SK-N-SH (cell line): ENCODE measurements at regions not wholly inside any gene's neighbourhood (a gene's known extent, or its start where the extent isn't known, plus 50 kb on each side); places are given as distances from the start of the nearest gene placed in this dataset.

Experiments
- CTCF ChIA-PET: fragments of 300-600, 350-600 bp; formaldehyde crosslinking; extraction: SDS; loops from one replicate; lab custom pipeline; 2021; lab: Yijun Ruan, JAX
- POLR2A ChIA-PET: fragments of 350-600 bp; sonication (Branson Sonifier 250); formaldehyde crosslinking; extraction: SDS; loops from one replicate; lab custom pipeline; 2020; ENCODE audit warnings: antibody characterized with exemption, inconsistent platforms; lab: Yijun Ruan, JAX
- DNase-seq: peaks from one replicate; pipeline ENCODE4 v3.0.0; 2012
- H2AFZ ChIP-seq: fragments of 200-600 bp; sonication (generic); 2 replicates; pipeline ENCODE4 v1.8.1; 2016; ENCODE audit warnings: antibody characterized with exemption, mild to moderate bottlenecking, low read depth
- H3F3A ChIP-seq: fragments of 200-600 bp; sonication (generic); replicated peaks from 2 replicates; pipeline ENCODE3; 2016; ENCODE audit warnings: antibody characterized with exemption, mild to moderate bottlenecking; ENCODE audit not compliant: insufficient read depth
- H3K27ac ChIP-seq, 2 experiments: fragments of 200-500 bp in 1 of 2; fragments of 200-600 bp in 1 of 2; sonication (Bioruptor generic) in 1 of 2; sonication (generic), shearing (Covaris generic) in 1 of 2; 2 replicates each; pipeline versions ENCODE4 v1.5.1 to v1.6.1; 2014 to 2016; ENCODE audit warnings: low read depth in 2 of 2, inconsistent platforms in 1 of 2, low read length in 1 of 2, mild to moderate bottlenecking in 1 of 2, mixed read lengths in 1 of 2
- H3K27me3 ChIP-seq: fragments of 200-600 bp; sonication (generic), shearing (Covaris generic); 2 replicates; pipeline ENCODE4 v1.6.1; 2016; ENCODE audit warnings: mixed run types; ENCODE audit not compliant: insufficient read depth
- H3K36me3 ChIP-seq, 2 experiments: fragments of 200-500 bp in 1 of 2; fragments of 200-600 bp in 1 of 2; sonication (Bioruptor generic) in 1 of 2; sonication (generic) in 1 of 2; replicated peaks in 1 of 2; 2 replicates each; pipeline versions ENCODE3 to v1.5.1; 2014 to 2016; ENCODE audit warnings: low read length in 1 of 2, mild to moderate bottlenecking in 1 of 2; ENCODE audit not compliant: insufficient read depth in 2 of 2, control insufficient read depth in 1 of 2
- H3K4me1 ChIP-seq, 2 experiments: fragments of 200-500 bp in 1 of 2; fragments of 200-600 bp in 1 of 2; sonication (Bioruptor generic) in 1 of 2; sonication (generic), shearing (Covaris generic) in 1 of 2; 2 replicates each; pipeline versions ENCODE4 v1.5.1 to v1.6.1; 2014 to 2016; ENCODE audit warnings: low read depth in 1 of 2, low read length in 1 of 2, mixed run types in 1 of 2; ENCODE audit not compliant: insufficient read depth in 2 of 2, control insufficient read depth in 1 of 2
- H3K4me2 ChIP-seq: fragments of 200-600 bp; sonication (generic), shearing (Covaris generic); 2 replicates; pipeline ENCODE4 v1.6.1; 2017; ENCODE audit warnings: mixed run types
- H3K4me3 ChIP-seq, 2 experiments: fragments of 200-500 bp in 1 of 2; fragments of 200-600 bp in 1 of 2; sonication (Bioruptor generic) in 1 of 2; sonication (generic), shearing (Covaris generic) in 1 of 2; 2 replicates each; pipeline versions ENCODE4 v1.5.1 to v1.8.1; 2014 to 2016; ENCODE audit warnings: low read depth in 2 of 2, inconsistent platforms in 1 of 2, low read length in 1 of 2, mild to moderate bottlenecking in 1 of 2, mixed read lengths in 1 of 2, moderate library complexity in 1 of 2
- H3K79me2 ChIP-seq: fragments of 200-600 bp; sonication (generic); 2 replicates; pipeline ENCODE4 v1.8.1; 2017; ENCODE audit warnings: mild to moderate bottlenecking; ENCODE audit not compliant: insufficient read depth
- H3K9ac ChIP-seq: fragments of 200-600 bp; sonication (generic); 2 replicates; pipeline ENCODE4 v1.6.1; 2017; ENCODE audit warnings: mixed run types
- H3K9me2 ChIP-seq: fragments of 200-600 bp; sonication (generic); 2 replicates; pipeline ENCODE4 v1.6.1; 2017; ENCODE audit warnings: mixed run types
- H3K9me3 ChIP-seq: fragments of 200-600 bp; sonication (generic); 2 replicates; pipeline ENCODE4 v1.6.1; 2017; ENCODE audit warnings: mixed run types, mild to moderate bottlenecking, moderate library complexity
- H4K20me1 ChIP-seq: fragments of 200-600 bp; sonication (generic); 2 replicates; pipeline ENCODE4 v1.6.1; 2017; ENCODE audit warnings: mild to moderate bottlenecking, mixed run types; ENCODE audit not compliant: insufficient read depth
- ELF1 ChIP-seq: IDR thresholded peaks from 2 replicates; pipeline ENCODE4 v1.4.0; 2012
- EP300 ChIP-seq, 2 experiments: IDR thresholded peaks; 2 replicates each; pipeline versions ENCODE4 v1.4.0 to v1.6.1; 2012; ENCODE audit warnings: borderline replicate concordance in 1 of 2, low read depth in 1 of 2, low read length in 1 of 2
- FOSL2 ChIP-seq: IDR thresholded peaks from 2 replicates; pipeline ENCODE4 v1.4.0; 2012; ENCODE audit warnings: low read depth, mild to moderate bottlenecking, moderate library complexity, borderline replicate concordance
- FOXM1 ChIP-seq: IDR thresholded peaks from 2 replicates; pipeline ENCODE4 v1.4.0; 2012; ENCODE audit warnings: low read depth, mild to moderate bottlenecking
- MEF2A ChIP-seq: IDR thresholded peaks from 2 replicates; pipeline ENCODE4 v1.4.0; 2012; ENCODE audit warnings: low read depth, borderline replicate concordance
- MXI1 ChIP-seq: IDR thresholded peaks from 2 replicates; pipeline ENCODE4 v1.6.1; 2012; ENCODE audit warnings: mild to moderate bottlenecking, low read depth, low read length, improper control_type of control experiment
- NFIC ChIP-seq: IDR thresholded peaks from 2 replicates; pipeline ENCODE4 v1.4.0; 2012; ENCODE audit warnings: borderline replicate concordance
- NRF1 ChIP-seq: IDR thresholded peaks from 2 replicates; pipeline ENCODE4 v1.6.1; 2012; ENCODE audit warnings: low read depth, mild to moderate bottlenecking, low read length
- RAD21 ChIP-seq: IDR thresholded peaks from 2 replicates; pipeline ENCODE4 v1.6.1; 2012; ENCODE audit warnings: mild to moderate bottlenecking, low read length
- RFX5 ChIP-seq: IDR thresholded peaks from 2 replicates; pipeline ENCODE4 v1.6.1; 2012; ENCODE audit warnings: mild to moderate bottlenecking, improper control_type of control experiment, low read length
- SIN3A ChIP-seq: IDR thresholded peaks from 2 replicates; pipeline ENCODE4 v1.6.1; 2012; ENCODE audit warnings: low read depth, mild to moderate bottlenecking, low read length, moderate library complexity, borderline replicate concordance
- TCF12 ChIP-seq: IDR thresholded peaks from 2 replicates; pipeline ENCODE4 v1.4.0; 2012
- TEAD4 ChIP-seq: IDR thresholded peaks from 2 replicates; pipeline ENCODE4 v1.4.0; 2012; ENCODE audit warnings: mild to moderate bottlenecking, borderline replicate concordance; ENCODE audit not compliant: insufficient read depth
- YY1 ChIP-seq: IDR thresholded peaks from 2 replicates; pipeline ENCODE4 v1.4.0; 2012; ENCODE audit warnings: low read depth, mild to moderate bottlenecking
- ZBTB33 ChIP-seq: IDR thresholded peaks from 2 replicates; pipeline ENCODE4 v1.4.0; 2012; ENCODE audit warnings: low read depth, borderline replicate concordance
- WGBS: methylation state at CpG from one replicate; pipeline ENCODE4 v1.1.6; 2017; ENCODE audit warnings: low lambda C conversion rate; 5-methylcytosine and 5-hydroxymethylcytosine counted together

- Histone ChIP-seq H3F3A (no peaks in the 10 kb centered on the region), H3K4me3 (no peak overlapping the region), H3K27ac (no peak overlapping the region), H4K20me1 (no peaks in the 10 kb centered on the region), H3K9me3 (no peaks in the 10 kb centered on the region), H3K27me3 (no peaks in the 10 kb centered on the region), H3K79me2 (no peaks in the 10 kb centered on the region)
- POLR2A ChIA-PET: no interaction called here
- no peak for TF ChIP-seq ZBTB33
- no peak for TF ChIP-seq FOSL2
- no peak for TF ChIP-seq SIN3A
- TF ChIP-seq, all 33 proteins: peak for 0
- no peak overlapping the region for H2AFZ ChIP-seq
- no peak overlapping the region for H3K4me2 ChIP-seq
- no peaks in the 10 kb centered on the region for H3K4me1 ChIP-seq
- CTCF ChIA-PET: interaction anchor here (0.8 kb wide), 1 partner anchor 15 kb away, joined by 3 read pairs; no protein-coding TSS in a partner anchor
- no peak overlapping the region for H3K9ac ChIP-seq
- H3K36me3 ChIP-seq: no peaks in the 10 kb centered on the region
- H3K9me2 ChIP-seq: no peaks in the 10 kb centered on the region
- no peak for DNase-seq
Measured at GRCh38 chr1:88376421-88376820, 307.7 kb upstream of the PKN2 start.

- H3K9ac ChIP-seq: no peak overlapping the region
- H3K4me3 ChIP-seq: no peak overlapping the region
- no peaks in the 10 kb centered on the region for H3K79me2 ChIP-seq
- H3K36me3 ChIP-seq: no peaks in the 10 kb centered on the region
- DNase-seq: no peak
- H3K9me3 ChIP-seq: no peaks in the 10 kb centered on the region
- no peaks in the 10 kb centered on the region for H3K27me3 ChIP-seq
- H3F3A ChIP-seq: no peaks in the 10 kb centered on the region
- no peak overlapping the region for H2AFZ ChIP-seq
- H3K4me2 ChIP-seq: no peak overlapping the region
- 14% methylated on average over 3 of the region's 3 CpGs for WGBS
- no peaks in the 10 kb centered on the region for H3K4me1 ChIP-seq
- ChIA-PET POLR2A (no interaction called here), CTCF (interaction anchor here (0.7 kb wide), 1 partner anchor 317 kb away, joined by 3 read pairs; no protein-coding TSS in a partner anchor)
- H4K20me1 ChIP-seq: no peaks in the 10 kb centered on the region
- H3K9me2 ChIP-seq: no peaks in the 10 kb centered on the region
- TF ChIP-seq YY1 (no peak), RAD21 (no peak), MEF2A (no peak), TCF12 (no peak)
- no peak overlapping the region for H3K27ac ChIP-seq
Measured at GRCh38 chr1:88378560-88378959, 305.5 kb upstream of the PKN2 start.

GRCh38 chr1:88394958-88395357, 289.1 kb upstream of the PKN2 start:
- H3K27me3 ChIP-seq: no peaks in the 10 kb centered on the region
- 26% methylated on average over 2 of the region's 2 CpGs for WGBS
- H3K4me2 ChIP-seq: no peak overlapping the region
- H3F3A ChIP-seq: no peaks in the 10 kb centered on the region
- ChIA-PET POLR2A (no interaction called here), CTCF (no interaction called here)
- no peaks in the 10 kb centered on the region for H3K4me1 ChIP-seq
- H2AFZ ChIP-seq: no peak overlapping the region
- no peaks in the 10 kb centered on the region for H3K79me2 ChIP-seq
- H3K9ac ChIP-seq: no peak overlapping the region
- no peak overlapping the region for H3K4me3 ChIP-seq
- H4K20me1 ChIP-seq: no peaks in the 10 kb centered on the region
- no peaks in the 10 kb centered on the region for H3K9me2 ChIP-seq
- H3K36me3 ChIP-seq: no peaks in the 10 kb centered on the region
- H3K27ac ChIP-seq: no peak overlapping the region
- no peak for TF ChIP-seq EP300 (IDR thresholded peaks at IDR 0.05; ENCODE audit: borderline replicate concordance in 1 of 2, low read depth in 1 of 2, low read length in 1 of 2)
- no peak for TF ChIP-seq FOXM1
- no peak for TF ChIP-seq ZBTB33
- no peak for TF ChIP-seq FOSL2
- TF ChIP-seq ELF1: no peak
- no peak for TF ChIP-seq NRF1
- no peak for TF ChIP-seq RFX5
- no peak for TF ChIP-seq TEAD4
- TF ChIP-seq SIN3A: no peak
- TF ChIP-seq MXI1: no peak
- TF ChIP-seq NFIC: no peak
- no peaks in the 10 kb centered on the region for H3K9me3 ChIP-seq
- no peak for DNase-seq
